Left lung (tissue), 4 donors: ENCODE measurements at regions not wholly inside any gene's neighbourhood (a gene's known extent, or its start where the extent isn't known, plus 50 kb on each side); places are given as distances from the start of the nearest gene placed in this dataset.
A peak's percentile ranks its signal among the peaks of the same experiment; 100 is the strongest.

ENCODE experiments used
- ATAC-seq: fragments of 200-7000 bp; cut with Tn5 transposase; one replicate; pipeline ENCODE4 v1.9.1; 2020; ENCODE audit warnings: moderate library complexity
- DNase-seq, 4 donors: peaks; one replicate each; pipeline ENCODE4 v3.0.0-alpha.2; 2013 to 2020
- H3K27ac ChIP-seq, 2 donors: fragments of 200-600 bp; sonication (generic) in 1 of 2; one replicate each; pipeline versions ENCODE4 v1.5.0 to v1.8.0; 2020 to 2021
- H3K27me3 ChIP-seq, 2 donors: fragments of 200-600 bp; sonication (generic) in 1 of 2; one replicate each; pipeline versions ENCODE4 v1.5.0 to v1.8.0; 2020 to 2021
- H3K36me3 ChIP-seq, 2 donors: fragments of 200-600 bp; sonication (generic) in 1 of 2; one replicate each; pipeline versions ENCODE4 v1.5.0 to v1.8.0; 2020 to 2021
- H3K4me1 ChIP-seq, 2 donors: fragments of 200-600 bp; one replicate each; pipeline ENCODE4 v1.8.0; 2021
- H3K4me3 ChIP-seq, 2 donors: fragments of 200-600 bp; sonication (generic) in 1 of 2; one replicate each; pipeline versions ENCODE4 v1.5.0 to v1.8.0; 2020 to 2021; ENCODE audit warnings: mild to moderate bottlenecking in 1 of 2
- H3K9me3 ChIP-seq, 2 donors: fragments of 200-600 bp; sonication (generic) in 1 of 2; one replicate each; pipeline versions ENCODE4 v1.5.0 to v1.8.0; 2020 to 2021
- CTCF ChIP-seq, 2 donors: fragments of 200-600 bp; sonication (generic) in 1 of 2; IDR thresholded peaks; one replicate each; pipeline versions ENCODE4 v1.5.0 to v1.8.0; 2021; ENCODE audit warnings: antibody characterized with exemption in 2 of 2
- intact Hi-C, 2 donors: fragments of 100-400 bp; cut with DNase I; formaldehyde crosslinking; loops; one replicate each; pipeline versions ENCODE4 v1.11.2 to v1.14.2; 2022
- donor health status: DM: no; HTN: yes; CAD: no.
- donor health status: DM: no; HTN: no; CAD: no.

GRCh38 chr21:35211782-35212181, 162.7 kb upstream of the RUNX1 start:
- no peaks in the 10 kb centered on the region for H3K4me1 ChIP-seq
- no peaks in the 10 kb centered on the region for H3K9me3 ChIP-seq
- no peak overlapping the region for H3K4me3 ChIP-seq
- H3K27ac ChIP-seq = peak overlapping the region in 1 of 2 donors; percentile 21
- TF ChIP-seq CTCF (IDR thresholded peaks at IDR 0.05) = no peak
- H3K36me3 ChIP-seq = no peaks in the 10 kb centered on the region
- H3K27me3 ChIP-seq = no peaks in the 10 kb centered on the region
- intact Hi-C loops = no loop called here
- ATAC-seq (no peak), DNase-seq (peak in 2 of 4 donors; percentile 60 to 64)

GRCh38 chr21:35210093-35210492, 161.0 kb upstream of the RUNX1 start:
- Histone ChIP-seq H3K9me3 (no peaks in the 10 kb centered on the region), H3K4me1 (peaks cover 8 to 9% of the 10 kb centered on the region in 2 donors), H3K27ac (no peak overlapping the region), H3K4me3 (no peak overlapping the region), H3K27me3 (no peaks in the 10 kb centered on the region), H3K36me3 (no peaks in the 10 kb centered on the region)
- intact Hi-C loops = no loop called here
- TF ChIP-seq CTCF (IDR thresholded peaks at IDR 0.05) = no peak
- ATAC-seq (no peak), DNase-seq (no peak)

- ATAC-seq (no peak), DNase-seq (no peak)
- H3K27ac ChIP-seq = peak overlapping the region in 1 of 2 donors; percentile 73
- intact Hi-C loops = no loop called here
- peaks cover 15% of the 10 kb centered on the region in 2 donors for H3K4me1 ChIP-seq
- H3K4me3 ChIP-seq = no peak overlapping the region
- TF ChIP-seq CTCF (IDR thresholded peaks at IDR 0.05) = no peak
- H3K9me3 ChIP-seq = no peaks in the 10 kb centered on the region
- H3K36me3 ChIP-seq = no peaks in the 10 kb centered on the region
- no peaks in the 10 kb centered on the region for H3K27me3 ChIP-seq
These were observed 159.9 kb upstream of the RUNX1 start for GRCh38 chr21:35208810-35209517.

- TF ChIP-seq CTCF (IDR thresholded peaks at IDR 0.05) = no peak
- Histone ChIP-seq H3K36me3 (no peaks in the 10 kb centered on the region), H3K27me3 (no peaks in the 10 kb centered on the region), H3K4me1 (peaks cover 15% of the 10 kb centered on the region in 2 donors), H3K27ac (peak overlapping the region in 1 of 2 donors; percentile 73), H3K9me3 (no peaks in the 10 kb centered on the region), H3K4me3 (no peak overlapping the region)
- ATAC-seq (no peak), DNase-seq (no peak)
- intact Hi-C loops = no loop called here
These were observed 159.0 kb upstream of the RUNX1 start for GRCh38 chr21:35208104-35208503.

- H3K9me3 ChIP-seq = no peaks in the 10 kb centered on the region
- H3K4me1 ChIP-seq = peaks cover 15% of the 10 kb centered on the region in 2 donors
- no peak for TF ChIP-seq CTCF (IDR thresholded peaks at IDR 0.05)
- H3K27ac ChIP-seq = peak overlapping the region in 1 of 2 donors; percentile 73
- no peaks in the 10 kb centered on the region for H3K27me3 ChIP-seq
- no peak for ATAC-seq
- intact Hi-C loops = no loop called here
- no peaks in the 10 kb centered on the region for H3K36me3 ChIP-seq
- DNase-seq = no peak
- no peak overlapping the region for H3K4me3 ChIP-seq
These were observed 158.2 kb upstream of the RUNX1 start for GRCh38 chr21:35207322-35207721.
